ENCODE measurements at regions not wholly inside any gene's neighbourhood (a gene's known extent, or its start where the extent isn't known, plus 50 kb on each side); places are given as distances from the start of the nearest gene placed in this dataset.

DNA sequence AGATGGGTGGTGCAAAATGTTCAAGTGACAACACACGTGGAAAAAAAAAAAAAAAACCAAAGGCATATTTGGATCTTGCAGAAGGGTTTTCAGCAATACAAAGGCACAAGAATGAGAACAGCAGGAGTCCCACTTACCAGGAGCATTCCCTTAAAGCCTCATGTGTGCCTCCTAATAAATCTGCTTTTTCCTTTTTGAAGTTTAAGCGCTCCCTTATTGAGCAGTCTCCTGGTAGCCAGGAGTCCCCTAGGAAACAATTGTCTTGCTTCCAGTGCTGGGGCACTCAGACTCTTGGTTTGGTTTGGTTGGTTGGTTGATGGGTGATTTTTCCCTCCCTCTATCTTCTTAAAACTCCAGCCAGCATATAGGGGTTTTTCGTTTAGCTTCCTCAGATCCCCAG lies 321.8 kb upstream of the NFE2L3 start:
- no peak for TF ChIP-seq POLR2A (IDR thresholded peaks at IDR 0.05)
- TF ChIP-seq, protein P1, sequence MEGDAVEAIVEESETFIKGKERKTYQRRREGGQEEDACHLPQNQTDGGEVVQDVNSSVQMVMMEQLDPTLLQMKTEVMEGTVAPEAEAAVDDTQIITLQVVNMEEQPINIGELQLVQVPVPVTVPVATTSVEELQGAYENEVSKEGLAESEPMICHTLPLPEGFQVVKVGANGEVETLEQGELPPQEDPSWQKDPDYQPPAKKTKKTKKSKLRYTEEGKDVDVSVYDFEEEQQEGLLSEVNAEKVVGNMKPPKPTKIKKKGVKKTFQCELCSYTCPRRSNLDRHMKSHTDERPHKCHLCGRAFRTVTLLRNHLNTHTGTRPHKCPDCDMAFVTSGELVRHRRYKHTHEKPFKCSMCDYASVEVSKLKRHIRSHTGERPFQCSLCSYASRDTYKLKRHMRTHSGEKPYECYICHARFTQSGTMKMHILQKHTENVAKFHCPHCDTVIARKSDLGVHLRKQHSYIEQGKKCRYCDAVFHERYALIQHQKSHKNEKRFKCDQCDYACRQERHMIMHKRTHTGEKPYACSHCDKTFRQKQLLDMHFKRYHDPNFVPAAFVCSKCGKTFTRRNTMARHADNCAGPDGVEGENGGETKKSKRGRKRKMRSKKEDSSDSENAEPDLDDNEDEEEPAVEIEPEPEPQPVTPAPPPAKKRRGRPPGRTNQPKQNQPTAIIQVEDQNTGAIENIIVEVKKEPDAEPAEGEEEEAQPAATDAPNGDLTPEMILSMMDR (IDR thresholded peaks at IDR 0.05) = no peak
